Activated T-helper 1 cell treated with anti-CD3 and anti-CD28 coated beads, Interleukin-2, amount 50 U/mL, for 16 hours (primary cell): ENCODE measurements at regions not wholly inside any gene's neighbourhood (a gene's known extent, or its start where the extent isn't known, plus 50 kb on each side); places are given as distances from the start of the nearest gene placed in this dataset.
"Not testable (repeated sequence)": the region's sequence is repeated elsewhere in the genome, so short reads cannot be mapped to it uniquely, and the experiment has no call there.

Source experiments
- DNase-seq, 2 donors: peaks; one replicate each; pipeline ENCODE4 v3.0.0-alpha.2; 2020; ENCODE audit warnings: low read depth in 1 of 2, low spot score in 1 of 2

DNA sequence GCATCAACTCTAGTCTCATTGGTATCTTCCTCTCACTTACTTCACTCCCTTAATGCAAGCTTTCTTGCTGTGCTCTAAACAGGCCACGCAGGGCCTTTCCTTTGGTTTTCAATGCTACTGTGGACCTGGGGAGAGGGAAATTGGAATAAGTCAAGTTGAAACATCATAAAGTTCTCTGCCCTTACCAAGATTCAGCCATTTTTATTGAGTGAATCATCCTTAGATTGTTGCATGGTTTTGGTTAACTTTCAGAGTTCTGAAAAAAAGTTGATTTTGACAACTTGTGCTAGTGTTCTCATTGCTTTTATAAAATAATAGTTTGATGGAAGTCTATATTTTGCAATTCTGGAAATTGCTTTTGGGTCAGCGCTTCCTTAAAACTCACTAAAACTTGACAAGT is 852.8 kb upstream of the ACVR2A start:
- DNase-seq = no peak

DNA sequence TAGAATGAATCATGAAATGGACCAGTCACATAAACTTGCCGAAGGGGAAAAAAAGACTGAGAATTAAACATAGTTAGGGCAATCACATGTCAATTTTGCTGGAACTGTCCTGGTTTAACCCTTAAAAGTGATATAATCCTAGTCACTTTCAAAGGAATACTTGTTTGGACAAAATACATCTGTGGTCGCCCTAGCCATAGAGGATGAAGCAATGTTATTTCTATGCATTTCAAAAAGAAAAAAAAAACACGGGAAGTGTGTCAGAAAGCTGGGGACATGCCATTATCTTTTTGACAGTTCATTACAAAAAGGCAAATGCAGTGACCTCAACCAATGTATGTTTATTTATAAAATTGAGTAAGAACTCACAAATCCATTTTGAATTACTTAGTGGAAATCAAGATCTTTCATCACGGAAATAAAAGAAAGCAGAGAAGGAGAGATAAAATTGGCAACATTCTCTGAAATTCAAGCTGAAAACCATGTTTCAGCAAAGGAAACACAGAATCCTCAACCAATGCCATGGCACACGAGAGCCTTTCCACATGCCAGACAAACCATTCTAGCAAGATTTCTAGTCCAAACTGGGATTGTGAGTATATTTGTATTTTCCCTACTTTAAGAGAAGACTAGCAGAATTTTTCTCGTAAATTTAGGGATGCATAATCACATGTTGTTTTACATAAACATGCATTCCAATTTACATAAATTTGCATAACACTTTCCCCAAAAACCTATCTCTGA is 854.3 kb upstream of the ACVR2A start:
- no peak for DNase-seq

DNA sequence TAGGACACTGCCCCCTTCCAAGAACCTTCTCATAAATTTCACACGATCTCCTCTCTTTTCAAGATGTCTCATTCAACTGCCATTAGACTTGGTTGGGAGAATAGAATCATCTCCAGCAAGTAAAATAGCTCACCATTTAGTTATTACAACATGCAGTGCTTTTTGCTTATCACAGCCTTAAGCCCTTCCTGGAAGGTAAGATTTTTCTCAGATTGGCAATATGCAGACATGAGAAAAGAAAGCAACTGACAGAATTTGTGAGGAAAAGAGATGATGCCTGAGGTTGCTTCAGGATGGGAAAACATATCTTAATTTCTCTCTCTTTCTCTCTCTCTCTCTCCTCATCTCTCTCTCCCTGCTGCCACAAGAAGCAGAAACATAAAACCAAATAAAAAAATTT is 855.1 kb upstream of the ACVR2A start:
- DNase-seq = no peak

DNA sequence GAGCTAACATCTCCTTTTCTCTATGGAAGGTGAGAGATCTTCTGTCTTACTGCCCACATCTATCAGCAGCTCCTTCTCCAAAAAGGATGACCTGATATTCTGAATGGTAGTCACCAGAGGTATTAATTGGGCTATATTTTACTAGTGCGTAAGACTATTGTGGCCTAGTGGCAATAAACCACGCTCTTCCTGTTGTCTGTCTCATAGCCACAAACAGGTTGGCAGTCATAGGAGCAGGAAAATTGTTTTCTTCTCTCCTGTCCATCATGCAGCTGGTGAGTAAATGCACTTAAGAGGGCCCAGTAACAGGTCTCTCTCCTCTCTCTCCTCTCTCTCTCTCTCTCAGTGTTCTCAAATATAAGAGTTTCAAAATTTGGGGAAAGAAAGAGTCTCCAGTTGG is 856.8 kb upstream of the ACVR2A start:
- no peak for DNase-seq

DNA sequence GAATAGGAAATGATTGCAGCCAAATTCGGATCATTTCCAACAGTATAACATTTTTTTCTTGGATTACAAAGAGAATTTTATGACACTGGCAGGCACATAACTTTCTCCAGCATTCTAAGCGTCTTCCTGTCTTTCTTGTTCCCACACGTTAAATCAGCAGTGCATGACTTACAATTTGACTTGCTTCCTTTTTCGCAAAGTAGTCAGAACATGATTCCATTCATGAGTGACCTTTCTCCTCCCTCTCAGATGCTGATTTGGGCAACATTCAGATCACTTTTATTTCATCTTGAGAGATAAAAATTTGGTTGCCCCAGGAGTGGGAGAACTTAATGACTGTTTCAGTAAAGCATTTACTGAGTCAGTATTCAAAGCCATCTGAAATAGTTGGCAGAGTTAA is 858.7 kb upstream of the ACVR2A start:
- no peak for DNase-seq

DNA sequence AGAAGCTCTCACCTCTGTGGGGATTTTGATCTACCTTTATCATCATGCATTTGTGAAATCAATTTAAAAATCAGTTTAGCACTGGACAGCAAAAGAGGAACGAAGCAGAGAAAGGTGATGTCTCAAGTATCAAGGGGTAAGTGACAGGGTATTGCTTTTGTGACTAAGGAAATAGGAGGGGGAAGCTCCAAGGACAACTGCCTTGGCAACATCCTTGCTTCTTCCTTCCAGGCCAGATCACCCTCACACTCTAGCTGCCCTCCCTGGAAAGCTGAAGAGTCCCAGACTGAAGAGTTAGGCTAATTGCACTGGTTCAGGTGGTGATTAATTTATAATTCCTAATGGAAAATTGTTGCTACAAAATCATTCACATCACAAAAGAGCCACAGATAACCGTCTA is 859.1 kb upstream of the ACVR2A start:
- DNase-seq = no peak

DNA sequence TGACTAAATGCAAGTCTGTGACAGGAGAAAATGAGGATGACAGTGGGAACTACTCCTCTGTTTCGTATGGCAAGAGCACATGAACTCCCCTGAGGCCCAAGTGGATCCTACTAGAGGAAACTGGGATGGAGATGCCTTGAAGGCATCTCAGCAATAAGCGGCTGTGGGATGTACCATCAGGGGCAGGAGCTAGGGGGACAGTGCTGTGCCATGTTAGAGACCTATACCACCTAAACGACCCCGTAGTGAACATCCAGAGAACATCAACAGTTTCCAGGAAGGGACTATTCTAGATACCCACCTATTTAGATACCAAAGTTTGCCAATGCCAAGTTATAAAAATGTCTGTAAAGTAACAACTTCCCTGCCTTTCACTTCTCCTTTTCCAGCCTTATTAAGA is 860.8 kb upstream of the ACVR2A start:
- DNase-seq = no peak

DNA sequence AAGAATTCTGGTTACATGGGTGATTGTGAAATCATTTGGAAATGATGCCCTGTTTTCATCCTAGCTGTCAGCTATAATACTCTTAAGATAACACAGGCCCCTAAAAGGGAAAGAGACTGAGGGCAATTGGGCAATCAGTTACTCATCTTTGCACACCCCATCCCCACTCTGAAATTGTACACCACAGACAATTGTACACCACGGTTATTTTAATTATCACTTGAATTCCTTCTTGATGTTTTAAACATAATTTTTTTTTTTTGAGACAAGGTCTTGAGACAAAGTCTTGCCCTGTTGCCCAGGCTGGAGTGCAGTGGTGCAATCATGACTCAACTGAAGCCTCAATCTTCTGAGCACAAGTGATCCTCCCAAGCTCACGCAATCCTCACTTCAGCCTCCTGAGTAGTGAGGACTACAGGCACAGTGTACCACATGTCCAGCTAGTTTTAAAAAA is 862.4 kb upstream of the ACVR2A start:
- DNase-seq = no peak

DNA sequence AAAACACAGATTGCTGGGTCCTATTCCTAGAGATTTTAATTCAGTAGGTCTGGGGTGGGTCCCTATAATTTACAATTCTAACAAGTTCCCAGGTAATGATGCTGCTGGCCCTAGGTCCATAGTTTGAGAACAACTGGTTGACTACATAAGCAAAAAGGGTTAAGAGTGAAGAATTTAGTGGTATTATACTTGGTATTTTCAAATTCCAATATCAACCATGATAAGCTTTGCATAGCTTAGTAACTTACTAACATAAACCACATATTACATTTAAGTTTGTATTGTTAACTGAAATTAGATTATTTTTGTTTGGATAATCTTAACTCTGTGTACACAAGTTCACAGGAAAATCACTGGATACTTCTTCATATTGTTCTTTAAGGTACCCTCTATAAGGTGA is 862.9 kb upstream of the ACVR2A start:
- DNase-seq = no peak

DNA sequence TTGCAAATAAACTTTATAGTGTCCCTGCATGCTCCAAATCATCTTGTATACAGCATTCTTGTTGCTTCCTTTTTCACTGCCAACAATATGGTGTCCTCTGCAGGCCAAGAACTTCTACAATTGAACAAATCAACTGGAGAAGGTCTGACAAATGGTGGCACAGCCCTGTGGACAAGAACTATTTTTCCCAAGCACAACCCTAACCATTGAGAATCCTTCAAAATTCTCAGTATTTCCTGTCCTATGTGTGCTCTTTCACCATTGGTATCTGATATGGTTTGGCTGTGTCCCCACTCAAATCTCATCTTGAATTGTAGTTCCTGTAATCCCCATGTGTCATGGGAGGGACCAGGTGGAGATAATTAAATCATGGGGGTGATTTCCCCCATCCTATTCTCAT is 865.1 kb upstream of the ACVR2A start:
- no peak for DNase-seq

DNA sequence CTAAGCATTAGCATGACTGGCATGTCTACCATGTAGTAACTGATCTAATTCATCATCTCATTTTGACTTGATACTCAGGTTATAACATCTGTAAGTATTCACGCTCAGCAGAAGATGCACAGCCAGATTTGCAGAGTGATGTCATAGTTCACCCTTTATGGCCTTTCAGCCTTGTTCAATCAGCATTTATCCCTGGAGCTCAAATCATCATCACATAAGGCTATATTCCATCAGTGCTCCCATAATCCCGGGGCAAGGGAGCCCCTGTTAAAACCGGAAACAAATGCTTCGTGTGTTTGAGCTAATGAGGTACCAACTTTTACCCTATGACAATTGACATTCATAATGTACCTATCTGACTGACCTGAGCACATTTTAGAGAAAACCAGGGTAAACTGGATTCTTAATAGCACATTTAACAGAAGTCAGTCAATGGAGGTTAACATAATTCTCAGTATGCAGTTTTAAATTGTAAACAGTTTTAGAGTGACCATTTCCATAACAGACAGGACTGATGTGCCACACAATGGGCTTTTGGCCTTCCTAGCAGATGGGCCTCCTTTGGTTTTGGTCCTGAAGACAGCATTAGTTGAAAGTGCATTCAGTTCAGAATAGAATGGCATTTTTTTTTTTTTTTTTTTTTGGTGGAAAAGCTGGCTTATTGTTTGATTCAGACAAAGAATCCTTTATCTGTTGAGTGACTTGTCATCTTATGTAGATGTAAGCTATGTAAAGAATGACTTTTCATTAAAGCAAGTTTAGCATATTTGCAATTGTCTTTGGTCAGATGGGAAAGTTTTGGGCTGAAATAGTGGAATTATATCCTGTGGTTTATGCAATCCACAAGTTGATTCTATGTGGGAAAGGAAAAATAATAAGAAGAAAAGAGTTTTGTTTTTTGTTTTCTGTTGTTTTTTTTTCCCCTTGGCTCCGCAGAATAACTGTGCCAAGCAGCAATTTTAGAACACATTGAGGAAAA is 866.0 kb upstream of the ACVR2A start:
- no peak for DNase-seq

DNA sequence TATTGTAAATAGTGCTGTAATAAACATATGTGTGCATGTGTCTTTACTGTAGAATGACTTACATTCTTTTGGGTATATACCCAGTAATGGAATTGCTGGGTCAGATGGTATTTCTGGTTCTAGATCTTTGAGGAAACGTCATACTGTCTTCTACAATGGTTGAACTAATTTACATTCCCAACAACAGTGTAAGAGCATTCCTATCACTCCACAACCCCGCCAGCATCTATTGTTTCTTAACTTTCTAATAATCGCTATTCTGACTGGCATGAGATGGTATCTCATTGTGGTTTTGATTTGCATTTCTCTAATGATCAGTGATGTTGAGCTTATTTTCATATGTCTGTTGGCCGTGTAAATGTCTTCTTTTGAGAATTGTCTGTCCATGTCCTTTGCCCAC is 873.8 kb upstream of the ACVR2A start:
- DNase-seq = not testable (repeated sequence)

DNA sequence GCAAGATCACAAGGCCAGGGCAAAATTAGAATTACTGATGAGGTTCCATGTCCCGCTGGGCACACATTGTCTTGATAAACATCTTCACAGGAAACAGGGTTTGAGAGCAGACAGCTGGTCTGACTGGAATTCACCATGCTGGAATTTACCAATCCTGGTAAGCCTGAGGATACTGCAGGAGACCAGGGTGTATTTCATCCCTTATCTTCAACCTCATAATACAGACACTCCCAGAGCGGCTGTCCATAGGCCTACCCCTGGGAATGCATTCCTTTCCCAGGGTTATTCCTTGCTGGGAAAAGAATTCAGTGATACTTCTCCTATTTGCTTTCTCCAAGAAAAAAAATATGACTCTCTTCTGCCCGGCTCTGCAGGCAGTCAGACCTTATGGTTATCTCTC is 875.1 kb upstream of the ACVR2A start:
- DNase-seq = not testable (repeated sequence)

DNA sequence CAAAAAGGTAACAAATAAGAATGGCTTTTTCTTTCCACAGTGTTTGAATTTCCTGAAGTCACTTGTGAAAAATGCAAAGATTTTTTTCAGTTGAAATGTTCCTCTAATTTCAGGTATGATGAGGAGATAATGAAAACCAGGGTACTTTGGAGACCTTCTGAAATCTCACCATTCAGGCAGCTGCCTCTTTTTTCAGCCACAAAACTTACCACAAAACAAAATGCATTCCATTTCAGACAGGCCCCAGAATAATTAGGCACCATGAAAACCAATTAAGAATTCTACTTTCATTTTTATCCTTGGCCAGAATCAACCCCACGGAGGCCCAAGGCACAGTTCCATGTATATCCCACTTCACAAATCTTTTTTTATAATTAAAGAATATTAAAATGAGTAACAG is 880.3 kb upstream of the ACVR2A start:
- DNase-seq = no peak

DNA sequence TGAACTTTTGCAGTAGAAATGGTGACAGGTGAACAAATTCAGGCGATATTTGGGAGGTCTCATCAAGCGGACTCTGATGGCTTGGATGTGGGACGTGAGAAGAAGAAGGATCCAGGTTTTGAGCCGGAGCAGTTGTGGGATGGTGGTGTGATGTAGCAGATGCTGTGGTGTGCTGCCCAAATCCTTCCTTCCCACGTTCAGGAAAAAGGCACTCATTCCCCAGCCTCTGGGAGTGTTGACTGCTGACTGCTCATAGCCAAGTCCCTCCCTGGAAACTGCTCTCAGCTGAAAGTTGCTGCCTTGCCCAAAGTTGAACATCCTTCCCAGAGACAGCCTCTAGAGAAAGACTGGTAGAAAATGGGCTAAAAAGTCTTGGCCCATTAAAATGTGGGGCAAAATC is 890.3 kb upstream of the ACVR2A start:
- DNase-seq = no peak

DNA sequence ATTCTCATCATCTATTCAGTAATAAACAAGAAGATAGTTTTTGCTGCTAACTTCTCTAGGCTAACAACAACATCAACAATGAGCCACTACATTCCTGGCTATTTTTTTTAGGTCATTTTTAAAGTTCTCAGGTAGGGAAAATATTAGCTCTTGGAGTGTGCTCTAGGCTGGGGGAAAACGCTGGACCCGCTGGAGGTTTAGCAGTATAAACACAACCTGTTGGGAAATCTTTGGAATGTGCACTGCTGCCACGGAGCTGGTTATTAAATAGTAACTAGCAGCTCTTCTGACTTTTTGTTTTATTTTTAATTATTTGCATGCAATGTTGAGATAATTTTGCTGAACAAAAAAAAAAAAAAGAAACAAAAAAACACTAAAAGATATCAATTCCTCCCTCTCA is 892.1 kb upstream of the ACVR2A start:
- DNase-seq = no peak

DNA sequence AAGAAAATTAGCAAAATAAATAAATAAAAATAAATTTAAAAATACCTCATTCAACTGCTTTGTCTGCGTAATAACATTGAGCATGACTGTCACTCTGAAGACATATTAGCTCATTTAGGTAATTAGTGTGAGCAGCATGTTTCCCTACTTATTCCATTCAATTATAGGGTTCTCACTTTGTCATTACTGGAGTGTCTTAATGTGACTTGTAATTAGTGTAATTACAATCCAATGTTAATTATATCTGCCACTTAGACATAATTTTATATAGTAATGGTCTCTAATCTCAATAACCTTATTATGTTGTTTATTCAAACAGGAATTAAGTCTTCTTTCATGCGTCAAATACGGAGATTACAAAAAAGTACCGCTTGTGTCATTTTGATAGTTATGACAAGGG is 893.9 kb upstream of the ACVR2A start:
- no peak for DNase-seq

DNA sequence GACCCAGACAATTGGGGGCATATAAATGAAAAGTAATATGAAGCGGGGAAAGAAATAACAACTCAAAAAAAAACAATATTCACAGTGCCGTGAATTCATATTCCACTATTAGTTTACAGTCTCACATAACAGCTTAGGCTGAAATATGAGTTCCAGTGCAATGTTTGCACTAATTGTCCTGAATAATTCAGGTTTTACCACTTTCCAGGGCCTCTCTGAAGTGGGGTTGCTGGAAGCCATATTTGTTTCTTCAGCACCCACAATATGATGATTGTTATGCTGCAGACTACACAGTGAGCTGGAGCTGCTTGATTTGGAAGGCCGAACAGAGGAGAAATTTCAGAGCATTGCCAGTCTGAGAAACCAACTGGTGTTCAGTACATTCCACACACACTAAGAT is 894.5 kb upstream of the ACVR2A start:
- DNase-seq = no peak

DNA sequence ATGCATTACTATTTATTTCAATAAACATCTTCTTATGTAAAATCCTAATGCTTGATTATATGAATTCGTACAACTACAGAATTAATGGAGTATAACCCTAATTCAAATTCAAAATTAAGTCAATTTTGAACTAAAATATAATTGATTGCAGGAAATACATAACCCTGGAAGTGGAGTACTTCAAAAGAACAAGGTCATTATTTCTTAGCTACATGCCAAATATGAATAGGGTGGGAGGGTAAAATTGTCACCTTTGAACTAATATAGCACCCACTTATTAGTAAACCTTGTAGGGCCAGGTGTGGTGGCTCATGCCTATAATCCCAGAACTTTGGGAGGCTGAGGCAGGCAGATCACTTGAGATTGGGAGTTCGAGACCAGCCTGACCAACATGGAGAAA is 895.4 kb upstream of the ACVR2A start:
- no peak for DNase-seq

DNA sequence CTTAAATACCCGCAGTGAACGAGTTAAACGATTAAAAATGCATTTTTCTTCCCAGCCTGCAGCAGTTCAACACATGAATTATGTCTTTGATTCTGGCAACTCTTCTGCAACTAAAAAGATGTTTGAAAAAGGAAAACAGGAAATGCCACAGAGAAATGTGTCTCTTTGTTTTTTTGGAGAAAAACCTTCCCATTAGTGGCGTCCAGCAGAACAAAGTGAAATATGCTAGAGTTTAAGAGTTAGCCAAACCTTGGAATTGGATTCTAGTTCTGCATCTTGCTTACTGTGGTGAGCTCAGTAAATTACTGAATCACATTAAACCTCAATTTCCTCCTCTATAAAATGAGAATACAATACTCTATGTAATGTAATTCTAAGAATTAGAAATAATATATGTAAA is 900.2 kb upstream of the ACVR2A start:
- no peak for DNase-seq

DNA sequence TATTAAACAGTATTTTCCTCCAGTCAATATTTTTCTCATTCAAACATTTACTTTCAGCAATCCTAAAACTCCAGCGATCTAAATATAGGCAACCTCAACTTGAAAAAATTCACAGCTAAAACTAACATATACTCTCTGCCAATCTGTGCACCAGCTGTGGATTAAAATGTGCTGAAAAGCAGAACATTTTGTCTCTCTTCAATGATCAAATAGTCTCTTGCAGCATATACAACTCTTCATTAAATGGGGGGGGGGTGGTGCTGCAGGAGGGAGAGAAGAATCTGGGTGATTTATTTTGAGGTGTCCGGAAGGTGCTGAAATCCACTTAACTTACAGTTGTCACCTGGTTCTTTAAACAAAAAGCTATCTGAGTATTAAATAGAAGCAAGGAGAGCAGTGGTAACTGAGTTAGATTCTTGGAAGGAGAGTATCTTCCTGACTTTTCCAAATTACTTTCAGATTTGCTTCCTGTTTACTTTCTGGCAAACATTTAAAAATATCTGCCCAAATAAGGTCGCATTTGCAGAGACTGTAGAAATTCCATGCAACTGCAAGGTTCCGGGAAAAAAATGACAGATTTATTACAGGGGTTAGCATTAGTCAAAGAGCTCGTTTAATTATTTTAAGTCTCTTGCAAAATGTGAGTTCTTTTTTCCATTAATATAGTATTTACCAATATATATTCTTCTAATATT is 904.7 kb upstream of the ACVR2A start:
- DNase-seq = no peak

DNA sequence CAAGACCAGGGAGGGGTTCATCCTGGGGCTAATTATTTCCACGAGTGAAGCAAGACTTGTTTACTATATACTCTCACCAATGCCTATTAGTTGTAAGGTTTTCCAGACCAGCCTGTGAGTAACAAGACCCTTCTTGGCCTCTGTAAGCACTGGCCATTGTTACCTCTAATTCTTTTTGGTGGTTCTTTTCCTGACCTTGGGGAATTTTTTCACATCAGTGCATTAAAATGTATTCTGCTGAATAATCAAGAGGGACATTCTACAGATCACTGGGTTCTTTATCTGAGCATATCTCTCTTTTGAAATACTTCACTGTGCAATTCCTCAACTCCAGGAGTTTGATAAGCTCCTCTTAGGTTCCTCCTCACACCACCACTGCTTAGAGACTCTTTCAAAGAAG is 909.9 kb upstream of the ACVR2A start:
- no peak for DNase-seq
